ENCODE measurements at regions not wholly inside any gene's neighbourhood (a gene's known extent, or its start where the extent isn't known, plus 50 kb on each side); places are given as distances from the start of the nearest gene placed in this dataset.

DNA sequence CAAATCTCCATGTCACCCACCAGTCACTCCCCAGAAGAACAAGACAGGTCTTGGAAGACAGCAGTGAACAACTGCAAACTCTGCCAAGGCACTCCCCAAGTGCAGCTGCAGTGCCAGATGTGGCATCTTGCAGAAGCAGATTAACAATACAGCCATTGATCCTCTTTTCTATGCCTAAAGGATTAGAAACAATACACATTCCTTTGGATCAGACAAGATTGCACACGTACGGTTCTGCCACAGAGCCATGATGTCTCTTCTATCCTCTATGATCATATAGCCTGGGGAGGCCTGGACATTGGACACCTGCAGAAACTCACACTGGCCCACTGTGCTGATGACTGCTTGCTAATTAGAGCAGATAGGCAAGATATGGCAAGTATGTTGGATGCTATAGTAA is 155.9 kb downstream of the MYLK4 start (continued):
- TF ChIP-seq CEBPB (IDR thresholded peaks at IDR 0.05; ENCODE audit: low read depth), result no peak

- H4K20me1 ChIP-seq (ENCODE audit: insufficient read depth), result no peaks in the 10 kb centered on the region
- no peaks in the 10 kb centered on the region for H3K9me3 ChIP-seq (ENCODE audit: control insufficient read depth in 1 of 2, insufficient read depth in 1 of 2, low read depth in 1 of 2, low read length in 2 of 2)
- no peak overlapping the region for H3K4me3 ChIP-seq (replicated peaks in 1 of 2; ENCODE audit: low read depth in 1 of 2, low read length in 2 of 2)
- H3K4me2 ChIP-seq (ENCODE audit: low read length), result no peak overlapping the region
- DNase-seq (ENCODE audit: low read depth, low spot score), result no peak
- ChIA-PET CTCF (no interaction called here), RAD21 (ENCODE audit: low non-redundant PET in 1 of 2, low total read pairs in 2 of 2, uncharacterized antibody in 2 of 2, unreplicated experiment in 2 of 2) (no interaction called here), POLR2A (no interaction called here)
- no peak overlapping the region for H2AFZ ChIP-seq (ENCODE audit: low read depth, low read length, poor library complexity, severe bottlenecking)
- H3K36me3 ChIP-seq (ENCODE audit: control insufficient read depth in 1 of 2, insufficient read depth in 2 of 2, low read length in 2 of 2), result no peaks in the 10 kb centered on the region
- intact Hi-C loops (cut with micrococcal nuclease), result no loop called here
- H3K27me3 ChIP-seq (ENCODE audit: insufficient read depth, low read length), result no peaks in the 10 kb centered on the region
- TF ChIP-seq SIN3A (IDR thresholded peaks at IDR 0.05; ENCODE audit: low read depth), result no peak
- TF ChIP-seq EZH2 (IDR thresholded peaks at IDR 0.05), result no peak
- no peak for TF ChIP-seq YY1 (IDR thresholded peaks at IDR 0.05; ENCODE audit: extremely low read depth, insufficient replicate concordance, low read depth, low read length)
- no peak for TF ChIP-seq ZFX (IDR thresholded peaks at IDR 0.05)
- no peak for TF ChIP-seq EZH2phosphoT487 (IDR thresholded peaks at IDR 0.05; ENCODE audit: borderline replicate concordance)
- TF ChIP-seq, protein P1, sequence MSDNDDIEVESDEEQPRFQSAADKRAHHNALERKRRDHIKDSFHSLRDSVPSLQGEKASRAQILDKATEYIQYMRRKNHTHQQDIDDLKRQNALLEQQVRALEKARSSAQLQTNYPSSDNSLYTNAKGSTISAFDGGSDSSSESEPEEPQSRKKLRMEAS (IDR thresholded peaks at IDR 0.05), result no peak
- no peak for TF ChIP-seq EGR1 (IDR thresholded peaks at IDR 0.05; ENCODE audit: low read depth)
- no peak for TF ChIP-seq ZBTB33 (IDR thresholded peaks at IDR 0.05; ENCODE audit: extremely low read depth, insufficient replicate concordance, low read length)
- TF ChIP-seq CBX3 (IDR thresholded peaks at IDR 0.05; ENCODE audit: low read depth), result no peak
- no peak for TF ChIP-seq JUND (IDR thresholded peaks at IDR 0.05)
- no peak for TF ChIP-seq ZNF274 (IDR thresholded peaks at IDR 0.05; ENCODE audit: low read depth, low read length)
- TF ChIP-seq, protein P2, sequence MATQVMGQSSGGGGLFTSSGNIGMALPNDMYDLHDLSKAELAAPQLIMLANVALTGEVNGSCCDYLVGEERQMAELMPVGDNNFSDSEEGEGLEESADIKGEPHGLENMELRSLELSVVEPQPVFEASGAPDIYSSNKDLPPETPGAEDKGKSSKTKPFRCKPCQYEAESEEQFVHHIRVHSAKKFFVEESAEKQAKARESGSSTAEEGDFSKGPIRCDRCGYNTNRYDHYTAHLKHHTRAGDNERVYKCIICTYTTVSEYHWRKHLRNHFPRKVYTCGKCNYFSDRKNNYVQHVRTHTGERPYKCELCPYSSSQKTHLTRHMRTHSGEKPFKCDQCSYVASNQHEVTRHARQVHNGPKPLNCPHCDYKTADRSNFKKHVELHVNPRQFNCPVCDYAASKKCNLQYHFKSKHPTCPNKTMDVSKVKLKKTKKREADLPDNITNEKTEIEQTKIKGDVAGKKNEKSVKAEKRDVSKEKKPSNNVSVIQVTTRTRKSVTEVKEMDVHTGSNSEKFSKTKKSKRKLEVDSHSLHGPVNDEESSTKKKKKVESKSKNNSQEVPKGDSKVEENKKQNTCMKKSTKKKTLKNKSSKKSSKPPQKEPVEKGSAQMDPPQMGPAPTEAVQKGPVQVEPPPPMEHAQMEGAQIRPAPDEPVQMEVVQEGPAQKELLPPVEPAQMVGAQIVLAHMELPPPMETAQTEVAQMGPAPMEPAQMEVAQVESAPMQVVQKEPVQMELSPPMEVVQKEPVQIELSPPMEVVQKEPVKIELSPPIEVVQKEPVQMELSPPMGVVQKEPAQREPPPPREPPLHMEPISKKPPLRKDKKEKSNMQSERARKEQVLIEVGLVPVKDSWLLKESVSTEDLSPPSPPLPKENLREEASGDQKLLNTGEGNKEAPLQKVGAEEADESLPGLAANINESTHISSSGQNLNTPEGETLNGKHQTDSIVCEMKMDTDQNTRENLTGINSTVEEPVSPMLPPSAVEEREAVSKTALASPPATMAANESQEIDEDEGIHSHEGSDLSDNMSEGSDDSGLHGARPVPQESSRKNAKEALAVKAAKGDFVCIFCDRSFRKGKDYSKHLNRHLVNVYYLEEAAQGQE (IDR thresholded peaks at IDR 0.05; ENCODE audit: low read depth), result no peak
- TF ChIP-seq, protein P3, sequence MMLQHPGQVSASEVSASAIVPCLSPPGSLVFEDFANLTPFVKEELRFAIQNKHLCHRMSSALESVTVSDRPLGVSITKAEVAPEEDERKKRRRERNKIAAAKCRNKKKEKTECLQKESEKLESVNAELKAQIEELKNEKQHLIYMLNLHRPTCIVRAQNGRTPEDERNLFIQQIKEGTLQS (IDR thresholded peaks at IDR 0.05), result no peak
- no peak for TF ChIP-seq CTCF (IDR thresholded peaks at IDR 0.05 in 2 of 3, conservative IDR thresholded peaks at IDR 0.05 in 1 of 3; ENCODE audit: borderline replicate concordance in 1 of 3, insufficient read depth in 1 of 3, low read depth in 2 of 3, low read length in 2 of 3)
- TF ChIP-seq TCF7L2 (IDR thresholded peaks at IDR 0.05; ENCODE audit: borderline replicate concordance, extremely low read depth, insufficient read depth, insufficient read length), result no peak
- no peak for TF ChIP-seq SP1 (IDR thresholded peaks at IDR 0.05; ENCODE audit: low read depth)
- no peak for TF ChIP-seq CEBPB (IDR thresholded peaks at IDR 0.05; ENCODE audit: low read depth)
- no TSS peak for BruUV-seq (replicated peaks)
- H3K9me2 ChIP-seq (ENCODE audit: insufficient read depth), result no peaks in the 10 kb centered on the region
- H3K27ac ChIP-seq (ENCODE audit: low read depth, low read length), result no peak overlapping the region
- H3K9ac ChIP-seq (ENCODE audit: low read length), result no peak overlapping the region
- ATAC-seq, result no peak
- peaks cover 0 to 9% of the 10 kb centered on the region in 2 experiments; a peak in 2 of 4 replicates for H3K4me1 ChIP-seq (ENCODE audit: control insufficient read depth in 1 of 2, insufficient read depth in 2 of 2, low read length in 2 of 2)
- H3K79me2 ChIP-seq (ENCODE audit: insufficient read depth, low read length), result no peaks in the 10 kb centered on the region
These were observed 157.6 kb downstream of the MYLK4 start for GRCh38 chr6:2593167-2593566.

Data from HCT116 (cell line).